HG02759 (cell line): ENCODE measurements at regions not wholly inside any gene's neighbourhood (a gene's known extent, or its start where the extent isn't known, plus 50 kb on each side); places are given as distances from the start of the nearest gene placed in this dataset.
"Not testable (repeated sequence)": the region's sequence is repeated elsewhere in the genome, so short reads cannot be mapped to it uniquely, and the experiment has no call there.

Experiments used
- ATAC-seq: cut with Tn5 transposase; IDR thresholded peaks from one replicate; pipeline ENCODE4 v1.9.1; 2021; ENCODE audit warnings: mild to moderate bottlenecking, moderate library complexity; ENCODE audit not compliant: unreplicated experiment

DNA sequence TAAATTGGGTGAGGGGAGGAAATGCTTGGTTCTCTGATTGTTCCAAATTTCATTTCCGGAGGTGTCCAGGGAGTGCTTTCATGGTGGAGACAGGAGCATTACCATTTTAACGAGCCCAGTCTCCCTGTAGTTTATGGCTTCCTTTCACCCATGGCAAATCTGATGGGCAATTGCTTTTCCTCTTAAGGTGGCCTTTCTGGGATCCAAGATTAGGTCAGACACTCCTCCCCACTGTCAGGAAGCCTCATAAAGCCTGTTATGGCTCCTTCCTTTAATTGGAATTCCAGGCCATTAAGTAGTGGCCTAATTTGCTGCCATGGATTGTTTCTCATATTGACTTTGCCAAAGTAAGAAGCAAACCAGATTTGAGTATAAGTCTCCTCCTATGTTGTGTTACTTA lies 157.8 kb downstream of the PDCD6IP start:
- no peak for ATAC-seq

- ATAC-seq = no peak
Measured at GRCh38 chr3:33956776-33957175, 158.3 kb downstream of the PDCD6IP start.

- no peak for ATAC-seq
Measured at GRCh38 chr3:33957176-33957575, 158.7 kb downstream of the PDCD6IP start.

DNA sequence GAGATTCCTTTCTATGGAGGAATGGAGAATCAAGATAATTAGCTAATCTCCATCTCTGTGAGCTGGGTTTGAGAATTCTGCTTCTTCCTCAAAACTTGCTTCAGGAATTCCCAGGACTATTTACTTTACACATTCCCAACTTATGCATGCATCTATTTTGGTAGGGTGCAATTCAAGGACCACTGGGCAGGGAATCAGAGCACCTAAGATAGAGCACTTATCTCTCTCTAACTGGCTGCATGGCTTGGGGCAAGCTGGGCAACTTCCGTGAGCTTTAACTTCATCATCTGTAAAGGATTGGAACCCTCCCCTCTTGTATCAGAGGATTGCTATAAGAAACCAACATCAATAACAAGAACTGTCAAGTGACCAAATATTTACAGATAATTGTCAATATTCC lies 160.2 kb downstream of the PDCD6IP start:
- no peak for ATAC-seq

GRCh38 chr3:33962396-33962795 lies 164.0 kb downstream of the PDCD6IP start:
- no peak for ATAC-seq

- ATAC-seq = not testable (repeated sequence)
Measured at GRCh38 chr3:33970180-33970579, 171.8 kb downstream of the PDCD6IP start.

DNA sequence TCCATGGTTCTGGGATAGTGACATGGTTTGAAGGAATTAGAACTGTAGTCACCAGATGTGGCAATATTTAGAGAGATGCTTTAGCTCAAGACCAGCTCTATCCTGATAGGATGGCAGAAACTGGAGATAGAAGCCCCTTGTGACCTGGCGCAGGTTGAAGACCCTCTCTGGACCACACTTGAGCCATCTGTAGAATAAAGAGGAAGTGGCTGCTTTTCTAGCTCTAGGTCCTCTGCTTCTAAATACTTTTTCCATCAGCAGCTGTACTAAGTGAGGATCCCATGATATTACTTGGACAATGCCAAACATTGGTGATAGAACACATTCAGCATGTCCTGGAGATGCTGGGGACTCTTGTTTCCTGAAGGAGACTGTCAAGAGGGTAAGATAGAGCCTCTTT lies 172.6 kb downstream of the PDCD6IP start:
- ATAC-seq = no peak

DNA sequence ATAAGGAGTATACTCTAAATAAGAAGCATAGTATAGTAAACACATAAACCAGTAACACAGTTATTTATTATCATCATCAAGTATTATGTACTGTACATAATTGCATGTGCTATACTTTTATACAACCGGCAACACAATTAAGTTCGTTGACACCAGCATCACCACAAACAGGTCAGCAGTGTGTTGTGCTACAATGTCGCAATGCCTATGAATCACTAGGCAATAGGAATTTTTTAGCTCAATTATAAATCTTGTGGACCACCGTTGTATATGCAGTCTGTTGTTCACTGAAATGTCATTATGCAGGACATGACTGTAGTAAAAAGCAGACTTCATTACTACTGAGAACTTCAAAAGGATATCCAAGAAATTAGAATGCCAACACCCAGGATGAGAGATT lies 177.0 kb downstream of the PDCD6IP start:
- no peak for ATAC-seq

DNA sequence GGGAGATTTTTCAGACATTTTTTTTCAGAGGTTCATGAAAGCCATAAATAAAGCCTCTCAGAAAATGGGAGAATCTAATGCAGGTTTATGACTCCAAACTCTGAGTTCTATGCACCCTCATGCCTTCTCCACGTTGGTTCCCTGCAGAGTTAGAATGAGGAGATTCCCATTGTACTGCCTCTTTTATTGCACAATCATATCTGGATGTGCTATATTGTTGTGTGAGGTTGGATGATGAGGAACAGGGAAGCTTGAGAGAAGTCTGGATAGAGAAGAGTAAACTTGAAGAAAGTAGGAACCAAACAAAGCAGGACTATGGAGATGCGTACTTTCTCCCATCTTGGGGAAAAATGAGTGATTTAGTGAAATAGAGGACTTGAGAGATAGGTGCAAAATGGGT lies 178.8 kb downstream of the PDCD6IP start:
- ATAC-seq = no peak

DNA sequence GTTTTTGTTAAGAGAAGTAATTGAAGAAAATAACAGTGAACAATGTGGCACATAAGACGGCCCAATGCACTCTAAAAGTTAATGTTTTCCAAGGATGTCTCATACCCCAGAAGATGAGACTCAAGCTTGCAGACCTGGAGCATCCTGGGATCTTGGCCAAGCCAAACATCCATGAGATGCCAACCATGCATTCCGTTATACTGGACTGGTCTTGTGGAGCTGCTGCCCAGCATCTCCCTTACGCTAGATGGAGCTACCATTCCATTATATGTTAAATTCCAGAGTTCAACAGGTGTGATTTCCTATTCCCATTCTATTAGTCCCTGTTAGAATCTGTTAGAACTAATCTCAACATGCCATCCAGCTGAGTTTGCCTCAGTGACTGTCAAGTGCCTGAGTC lies 181.8 kb downstream of the PDCD6IP start:
- peak; percentile 48 for ATAC-seq

- no peak for ATAC-seq
Measured at GRCh38 chr3:33982269-33982798, 183.9 kb downstream of the PDCD6IP start.

- ATAC-seq = not testable (repeated sequence)
Measured at GRCh38 chr3:33982949-33983348, 184.5 kb downstream of the PDCD6IP start.

- ATAC-seq = no peak
Measured at GRCh38 chr3:33989229-33989628, 190.8 kb downstream of the PDCD6IP start.

GRCh38 chr3:33991673-33992072 lies 193.2 kb downstream of the PDCD6IP start:
- no peak for ATAC-seq

DNA sequence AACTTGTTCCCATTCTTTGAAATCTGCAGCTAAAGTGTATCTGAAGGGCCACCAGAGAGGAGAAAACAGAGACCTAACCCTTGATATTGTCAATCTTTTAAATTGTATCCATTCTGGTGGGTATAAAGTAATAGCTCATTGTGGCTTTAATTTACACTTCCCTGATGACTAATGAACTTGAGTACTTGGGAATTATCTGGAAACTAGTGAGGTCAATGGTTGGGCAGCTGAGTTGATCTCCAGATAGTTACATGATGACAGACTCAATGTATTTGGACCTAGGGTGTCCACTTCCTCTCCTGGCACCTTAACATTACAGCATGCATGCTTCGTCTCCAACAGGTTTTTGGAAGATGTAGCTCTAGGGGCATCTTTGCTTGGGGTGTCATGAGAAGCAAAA lies 195.2 kb downstream of the PDCD6IP start:
- ATAC-seq = no peak

DNA sequence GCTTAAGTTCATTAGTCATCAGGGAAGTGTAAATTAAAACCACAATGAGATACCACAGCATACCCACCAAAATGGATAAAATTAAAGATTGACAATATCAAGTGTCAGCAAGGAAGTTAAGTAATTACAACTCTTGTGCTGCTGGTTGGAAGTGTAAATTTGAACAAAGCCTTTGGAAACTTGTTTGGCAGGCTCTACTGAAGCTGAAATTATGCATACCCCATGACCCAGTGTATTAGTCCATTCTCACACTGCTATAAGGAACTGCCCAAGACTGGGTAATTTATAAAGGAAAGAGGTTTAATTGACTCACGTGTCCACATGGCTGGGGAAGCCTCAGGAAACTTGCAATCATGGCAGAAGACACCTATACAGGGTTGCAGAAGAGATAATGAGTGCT lies 196.1 kb downstream of the PDCD6IP start:
- ATAC-seq = no peak

- no peak for ATAC-seq
Measured at GRCh38 chr3:34000301-34000700, 201.9 kb downstream of the PDCD6IP start.

GRCh38 chr3:34001022-34001421 lies 202.6 kb downstream of the PDCD6IP start:
- no peak for ATAC-seq

DNA sequence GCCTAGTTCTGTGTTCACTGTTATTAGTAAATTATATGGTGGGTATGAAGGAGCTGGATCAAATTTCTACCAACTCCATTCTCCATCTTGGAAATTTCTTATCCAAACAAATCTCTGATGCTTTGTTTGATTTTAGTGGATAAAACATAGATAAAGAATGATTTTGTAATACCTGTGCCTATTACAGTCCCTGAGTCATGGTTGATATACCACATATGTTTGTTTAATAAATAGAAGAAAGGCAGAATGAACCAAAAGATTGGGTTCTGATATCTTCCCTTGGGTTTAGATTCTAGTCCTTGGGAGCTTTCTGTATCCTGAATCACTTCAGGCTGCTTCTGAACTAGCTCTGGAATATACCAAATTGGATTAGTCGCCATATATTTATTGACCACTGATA lies 203.6 kb downstream of the PDCD6IP start:
- no peak for ATAC-seq

- ATAC-seq = no peak
Measured at GRCh38 chr3:34002569-34003100, 204.2 kb downstream of the PDCD6IP start.

DNA sequence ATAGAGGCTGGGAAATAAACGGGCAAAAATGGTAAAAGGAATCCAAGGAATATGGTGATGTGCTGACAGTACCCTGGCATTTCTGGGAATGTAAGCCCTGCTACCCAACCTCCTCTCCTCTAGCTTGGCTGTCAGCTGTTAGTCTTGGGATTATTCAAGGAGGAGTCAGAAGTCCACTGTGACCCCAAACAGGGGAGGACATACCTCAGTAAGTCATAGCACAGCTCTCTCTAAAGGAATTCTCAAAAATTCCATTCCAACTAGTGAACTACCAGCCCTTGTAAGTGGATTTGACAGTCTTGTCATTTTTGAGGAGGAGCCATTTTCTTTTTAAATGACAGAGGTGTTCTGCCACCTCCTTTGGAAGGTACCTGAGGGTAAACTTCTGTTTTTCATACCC lies 207.5 kb downstream of the PDCD6IP start:
- ATAC-seq = no peak

GRCh38 chr3:34008191-34008590 lies 209.8 kb downstream of the PDCD6IP start:
- peak; percentile 76 for ATAC-seq
